PC-3 (cell line): ENCODE measurements at regions not wholly inside any gene's neighbourhood (a gene's known extent, or its start where the extent isn't known, plus 50 kb on each side); places are given as distances from the start of the nearest gene placed in this dataset.

Experiments
- ATAC-seq: fragments of 200-7000 bp; cut with Tn5 transposase; 2 replicates; pipeline ENCODE4 v1.9.1; 2020; ENCODE audit warnings: mild to moderate bottlenecking, moderate library complexity
- BruUV-seq: library from RNA; stranded (reverse); fragments of 400-500 nt; replicated peaks from 2 replicates; lab custom pipeline; 2021; lab: Mats Ljungman, UMichigan
- CTCF ChIA-PET: fragments of 300-600 bp; sonication (Branson Sonifier 250); formaldehyde crosslinking; loops from one replicate; lab custom pipeline; 2022; ENCODE audit warnings: antibody characterized with exemption; lab: Charles Lee
- POLR2A ChIA-PET: fragments of 300-600 bp; sonication (Branson Sonifier 250); formaldehyde crosslinking; loops from one replicate; lab custom pipeline; 2022; ENCODE audit warnings: antibody characterized with exemption; ENCODE audit not compliant: unreplicated experiment; lab: Charles Lee
- DNase-seq: peaks from one replicate; pipeline ENCODE4 v3.0.0-alpha.2; 2015
- H2AFZ ChIP-seq: fragments of 300-600 bp; sonication (generic); 2 replicates; pipeline ENCODE4 v1.6.0; 2016; ENCODE audit warnings: antibody characterized with exemption, low read length
- H3F3A ChIP-seq: fragments of 300-600 bp; sonication (generic); one replicate; pipeline ENCODE4 v1.6.0; 2017; ENCODE audit warnings: antibody characterized with exemption, low read length, control low read depth, mild to moderate bottlenecking; ENCODE audit not compliant: unreplicated experiment
- H3K27ac ChIP-seq: fragments of 300-600 bp; sonication (generic); 2 replicates; pipeline ENCODE4 v1.5.1; 2016; ENCODE audit warnings: mild to moderate bottlenecking, low read length
- H3K27me3 ChIP-seq: fragments of 300-600 bp; sonication (generic); 2 replicates; pipeline ENCODE4 v1.6.1; 2016; ENCODE audit warnings: low read length, mixed read lengths
- H3K36me3 ChIP-seq: fragments of 300-600 bp; sonication (generic); 2 replicates; pipeline ENCODE4 v1.6.1; 2016; ENCODE audit warnings: low read depth, mixed run types, low read length, mixed read lengths
- H3K4me1 ChIP-seq: fragments of 300-600 bp; sonication (generic); 2 replicates; pipeline ENCODE4 v1.5.1; 2016; ENCODE audit warnings: low read length; ENCODE audit not compliant: insufficient read depth
- H3K4me2 ChIP-seq: fragments of 300-600 bp; sonication (generic); 2 replicates; pipeline ENCODE4 v1.6.0; 2016; ENCODE audit warnings: low read length
- H3K4me3 ChIP-seq: fragments of 300-600 bp; sonication (generic); 2 replicates; pipeline ENCODE4 v1.5.1; 2016; ENCODE audit warnings: mild to moderate bottlenecking, low read length, mixed read lengths
- H3K79me2 ChIP-seq: fragments of 300-600 bp; sonication (generic); 2 replicates; pipeline ENCODE4 v1.6.1; 2017; ENCODE audit warnings: low read length, mixed read lengths
- H3K9ac ChIP-seq: fragments of 300-600 bp; sonication (generic); 2 replicates; pipeline ENCODE4 v1.6.0; 2016; ENCODE audit warnings: mild to moderate bottlenecking, low read length
- H3K9me2 ChIP-seq: fragments of 300-600 bp; sonication (generic); replicated peaks from 2 replicates; pipeline ENCODE4 v1.6.1; 2016; ENCODE audit warnings: mixed run types, low read length, mixed read lengths
- H3K9me3 ChIP-seq: fragments of 300-600 bp; sonication (generic); 2 replicates; pipeline ENCODE4 v1.6.1; 2016; ENCODE audit warnings: low read length, mixed read lengths
- H4K20me1 ChIP-seq: fragments of 300-600 bp; sonication (generic); 2 replicates; pipeline ENCODE4 v1.6.1; 2016; ENCODE audit warnings: low read length, mixed read lengths
- EZH2 ChIP-seq: fragments of 300-600 bp; sonication (generic); IDR thresholded peaks from one replicate; pipeline ENCODE4 v1.6.1; 2017; ENCODE audit warnings: antibody characterized with exemption, mild to moderate bottlenecking, low read length; ENCODE audit not compliant: unreplicated experiment
- EZH2phosphoT487 ChIP-seq: fragments of 300-600 bp; sonication (generic); IDR thresholded peaks from 2 replicates; pipeline ENCODE4 v1.6.1; 2018; ENCODE audit warnings: mild to moderate bottlenecking, antibody characterized with exemption, low read length, borderline replicate concordance
- intact Hi-C: fragments of 100-400 bp; cut with micrococcal nuclease; formaldehyde crosslinking; loops from 2 replicates; pipeline ENCODE4 v1.9.0; 2023
- TF ChIP-seq, protein P1 (sequence below): fragments of 300-600 bp; sonication (generic); conservative IDR thresholded peaks from 2 replicates; pipeline ENCODE4 v1.5.1; 2017; ENCODE audit warnings: antibody characterized with exemption, low read depth, mild to moderate bottlenecking, low read length

GRCh38 chr6:87869064-87869905, 167.3 kb upstream of the AKIRIN2 start:
- BruUV-seq: no TSS peak
- CTCF ChIA-PET: no interaction called here

GRCh38 chr6:87860902-87861301, 158.9 kb upstream of the AKIRIN2 start:
- ATAC-seq: no peak
- TF ChIP-seq EZH2phosphoT487 (no peak), EZH2 (no peak)
- TF ChIP-seq, protein P1, sequence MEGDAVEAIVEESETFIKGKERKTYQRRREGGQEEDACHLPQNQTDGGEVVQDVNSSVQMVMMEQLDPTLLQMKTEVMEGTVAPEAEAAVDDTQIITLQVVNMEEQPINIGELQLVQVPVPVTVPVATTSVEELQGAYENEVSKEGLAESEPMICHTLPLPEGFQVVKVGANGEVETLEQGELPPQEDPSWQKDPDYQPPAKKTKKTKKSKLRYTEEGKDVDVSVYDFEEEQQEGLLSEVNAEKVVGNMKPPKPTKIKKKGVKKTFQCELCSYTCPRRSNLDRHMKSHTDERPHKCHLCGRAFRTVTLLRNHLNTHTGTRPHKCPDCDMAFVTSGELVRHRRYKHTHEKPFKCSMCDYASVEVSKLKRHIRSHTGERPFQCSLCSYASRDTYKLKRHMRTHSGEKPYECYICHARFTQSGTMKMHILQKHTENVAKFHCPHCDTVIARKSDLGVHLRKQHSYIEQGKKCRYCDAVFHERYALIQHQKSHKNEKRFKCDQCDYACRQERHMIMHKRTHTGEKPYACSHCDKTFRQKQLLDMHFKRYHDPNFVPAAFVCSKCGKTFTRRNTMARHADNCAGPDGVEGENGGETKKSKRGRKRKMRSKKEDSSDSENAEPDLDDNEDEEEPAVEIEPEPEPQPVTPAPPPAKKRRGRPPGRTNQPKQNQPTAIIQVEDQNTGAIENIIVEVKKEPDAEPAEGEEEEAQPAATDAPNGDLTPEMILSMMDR: no peak

More at GRCh38 chr6:87869064-87869905, 167.3 kb upstream of the AKIRIN2 start:
- no peak for TF ChIP-seq EZH2phosphoT487
- no peak for TF ChIP-seq EZH2
- TF ChIP-seq, protein P1: no peak
- intact Hi-C loops: no loop called here
- no peak for DNase-seq
- Histone ChIP-seq H3K79me2 (no peaks in the 10 kb centered on the region), H3K9ac (no peak overlapping the region), H3K4me2 (no peak overlapping the region), H3K4me1 (no peaks in the 10 kb centered on the region), H3K9me2 (no peaks in the 10 kb centered on the region), H2AFZ (no peak overlapping the region), H4K20me1 (no peaks in the 10 kb centered on the region), H3K4me3 (no peak overlapping the region), H3K9me3 (no peaks in the 10 kb centered on the region), H3F3A (no peaks in the 10 kb centered on the region), H3K36me3 (no peaks in the 10 kb centered on the region), H3K27ac (no peak overlapping the region), H3K27me3 (no peaks in the 10 kb centered on the region)
- no peak for ATAC-seq
- POLR2A ChIA-PET: no interaction called here

GRCh38 chr6:87858440-87858839, 156.4 kb upstream of the AKIRIN2 start:
- CTCF ChIA-PET: no interaction called here
- no TSS peak for BruUV-seq
- DNase-seq (no peak), ATAC-seq (no peak)
- Histone ChIP-seq H3K9ac (no peak overlapping the region), H3K4me1 (no peaks in the 10 kb centered on the region), H3K79me2 (no peaks in the 10 kb centered on the region), H3K27me3 (no peaks in the 10 kb centered on the region; the same call in 1 of the 2 replicates), H3K9me3 (no peaks in the 10 kb centered on the region), H3K4me3 (no peak overlapping the region), H2AFZ (no peak overlapping the region), H3K4me2 (no peak overlapping the region), H3F3A (no peaks in the 10 kb centered on the region), H3K9me2 (no peaks in the 10 kb centered on the region), H3K27ac (no peak overlapping the region), H3K36me3 (no peaks in the 10 kb centered on the region), H4K20me1 (no peaks in the 10 kb centered on the region)
- TF ChIP-seq EZH2phosphoT487 (no peak), EZH2 (no peak)
- TF ChIP-seq, protein P1: no peak
- POLR2A ChIA-PET: no interaction called here
- intact Hi-C loops: no loop called here

More at GRCh38 chr6:87860902-87861301, 158.9 kb upstream of the AKIRIN2 start:
- Histone ChIP-seq H3F3A (no peaks in the 10 kb centered on the region), H3K27me3 (no peaks in the 10 kb centered on the region; the same call in 1 of the 2 replicates), H3K9ac (no peak overlapping the region), H3K27ac (no peak overlapping the region), H3K36me3 (no peaks in the 10 kb centered on the region), H4K20me1 (no peaks in the 10 kb centered on the region), H3K4me2 (no peak overlapping the region), H3K4me1 (no peaks in the 10 kb centered on the region), H3K79me2 (no peaks in the 10 kb centered on the region), H3K9me3 (no peaks in the 10 kb centered on the region), H3K4me3 (no peak overlapping the region), H2AFZ (no peak overlapping the region), H3K9me2 (no peaks in the 10 kb centered on the region)
- DNase-seq: no peak
- intact Hi-C loops: no loop called here
- ChIA-PET CTCF (no interaction called here), POLR2A (no interaction called here)
- no TSS peak for BruUV-seq
